ENCODE measurements at regions not wholly inside any gene's neighbourhood (a gene's known extent, or its start where the extent isn't known, plus 50 kb on each side); places are given as distances from the start of the nearest gene placed in this dataset.

GRCh38 chr13:108496362-108497210 is 132.8 kb upstream of the MYO16 start:
- TF ChIP-seq CTCF (IDR thresholded peaks at IDR 0.05) (no peak), POLR2A (IDR thresholded peaks at IDR 0.05) (no peak), EP300 (IDR thresholded peaks at IDR 0.05) (no peak)
